AG04449 (cell line): ENCODE measurements at regions not wholly inside any gene's neighbourhood (a gene's known extent, or its start where the extent isn't known, plus 50 kb on each side); places are given as distances from the start of the nearest gene placed in this dataset.

Experiments used
- CTCF ChIA-PET: fragments of 350-600 bp; formaldehyde crosslinking; extraction: SDS; loops from one replicate; lab custom pipeline; 2021; ENCODE audit warnings: antibody characterized with exemption; lab: Yijun Ruan, JAX
- POLR2A ChIA-PET: fragments of 400-600, 350-600 bp; formaldehyde crosslinking; extraction: SDS; loops from one replicate; lab custom pipeline; 2020; ENCODE audit warnings: antibody characterized with exemption, inconsistent platforms; lab: Yijun Ruan, JAX
- DNase-seq: peaks from one replicate; pipeline ENCODE4 v3.0.0-alpha.2; 2010; ENCODE audit warnings: low read depth, low spot score
- H3K4me3 ChIP-seq: 2 replicates; pipeline ENCODE4 v1.5.1; 2011; ENCODE audit warnings: low read depth, mild to moderate bottlenecking, control low read depth, low read length
- CTCF ChIP-seq: IDR thresholded peaks from one replicate; pipeline ENCODE4 v1.5.1; 2011; ENCODE audit warnings: mild to moderate bottlenecking, moderate library complexity, low read length, control low read depth, inconsistent platforms; ENCODE audit not compliant: insufficient read depth; ENCODE audit errors: missing control alignments

DNA sequence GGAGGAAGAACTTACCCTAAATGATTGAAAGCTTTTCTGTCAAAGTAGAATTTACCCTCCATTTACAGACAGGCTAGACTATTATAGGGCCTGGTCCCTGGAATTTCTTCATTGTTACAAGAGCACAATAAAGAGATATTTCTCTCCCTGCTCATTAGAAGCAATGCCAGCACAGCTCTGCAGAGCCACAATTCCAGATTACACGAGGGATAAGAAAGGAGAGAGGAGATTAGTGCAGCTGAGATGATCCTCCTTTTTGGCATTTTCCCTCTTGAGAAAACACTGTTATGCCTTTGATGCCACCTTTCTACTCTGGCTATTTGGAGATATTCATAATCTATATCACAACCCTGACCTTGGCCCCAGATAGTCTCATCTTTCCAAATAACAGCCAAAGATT lies 1119.5 kb upstream of the TMPRSS15 start:
- ChIA-PET CTCF (no interaction called here), POLR2A (no interaction called here)
- H3K4me3 ChIP-seq = no peak overlapping the region
- DNase-seq = no peak
- no peak for TF ChIP-seq CTCF

DNA sequence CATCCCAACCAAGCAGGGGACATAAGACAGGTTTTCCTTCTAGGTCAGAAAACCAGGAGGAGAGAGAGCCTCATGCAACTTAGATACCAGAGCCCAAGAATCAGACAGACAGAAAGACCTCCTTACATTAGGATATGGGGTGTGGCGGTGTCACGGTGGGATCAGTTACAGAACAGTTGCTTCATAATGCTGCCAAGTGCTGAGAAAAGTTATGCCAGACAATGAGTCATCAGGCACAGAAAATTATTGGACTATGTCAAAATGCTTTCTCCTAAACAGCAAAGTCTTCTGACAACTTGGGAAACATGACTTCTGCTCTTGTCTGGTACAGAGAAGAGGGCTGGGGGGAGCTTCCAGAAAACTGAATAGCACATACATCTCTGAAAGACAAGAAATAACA lies 1120.2 kb upstream of the TMPRSS15 start:
- CTCF ChIA-PET = no interaction called here
- DNase-seq = no peak

DNA sequence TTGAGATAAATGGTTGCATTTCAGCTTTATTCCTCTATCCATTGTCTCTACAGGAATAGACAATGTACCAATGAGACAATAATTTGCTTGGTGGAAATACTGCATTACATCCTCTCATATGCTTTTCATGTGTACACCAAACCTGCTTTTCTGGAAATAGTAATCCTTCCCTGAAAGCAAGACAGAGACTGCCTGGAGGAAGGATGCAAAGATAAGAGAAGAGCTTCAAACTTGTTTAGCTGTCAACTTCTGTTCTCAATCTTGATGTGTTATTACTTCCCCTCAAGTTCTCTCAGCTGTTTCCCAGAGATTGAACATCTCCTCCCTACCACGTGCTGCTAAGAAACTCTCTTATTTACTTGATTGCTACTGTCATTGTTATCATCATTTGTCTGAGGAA lies 1125.4 kb upstream of the TMPRSS15 start:
- no peak for TF ChIP-seq CTCF
- H3K4me3 ChIP-seq = no peak overlapping the region
- DNase-seq = no peak
- CTCF ChIA-PET = no interaction called here
- POLR2A ChIA-PET = no interaction called here

More for the DNA sequence above, 1120.2 kb upstream of the TMPRSS15 start:
- H3K4me3 ChIP-seq = no peak overlapping the region
- POLR2A ChIA-PET = no interaction called here
- TF ChIP-seq CTCF = no peak

- H3K4me3 ChIP-seq = no peak overlapping the region
- ChIA-PET POLR2A (no interaction called here), CTCF (no interaction called here)
- no peak for DNase-seq
- TF ChIP-seq CTCF = no peak
Measured at GRCh38 chr21:19535356-19535755, 1131.8 kb upstream of the TMPRSS15 start.

DNA sequence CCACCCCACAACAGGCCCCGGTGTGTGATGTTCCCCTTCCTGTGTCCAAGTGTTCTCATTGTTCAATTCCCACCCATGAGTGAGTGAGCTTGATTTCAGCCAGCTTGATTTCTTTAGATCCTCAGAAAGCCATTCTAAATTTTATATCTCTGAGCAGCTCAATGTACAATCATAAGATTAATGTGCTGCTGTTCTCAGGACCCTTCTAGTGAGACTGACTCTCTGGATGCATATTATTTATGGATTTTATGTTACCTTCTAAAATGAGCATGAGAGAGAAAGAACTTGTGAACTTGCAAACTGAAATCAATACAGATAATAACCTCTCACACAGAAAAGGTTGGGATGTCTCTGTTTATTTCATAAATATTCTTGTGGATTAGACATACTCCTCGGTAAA lies 1133.5 kb upstream of the TMPRSS15 start:
- CTCF ChIA-PET = no interaction called here
- TF ChIP-seq CTCF = no peak
- no peak overlapping the region for H3K4me3 ChIP-seq

DNA sequence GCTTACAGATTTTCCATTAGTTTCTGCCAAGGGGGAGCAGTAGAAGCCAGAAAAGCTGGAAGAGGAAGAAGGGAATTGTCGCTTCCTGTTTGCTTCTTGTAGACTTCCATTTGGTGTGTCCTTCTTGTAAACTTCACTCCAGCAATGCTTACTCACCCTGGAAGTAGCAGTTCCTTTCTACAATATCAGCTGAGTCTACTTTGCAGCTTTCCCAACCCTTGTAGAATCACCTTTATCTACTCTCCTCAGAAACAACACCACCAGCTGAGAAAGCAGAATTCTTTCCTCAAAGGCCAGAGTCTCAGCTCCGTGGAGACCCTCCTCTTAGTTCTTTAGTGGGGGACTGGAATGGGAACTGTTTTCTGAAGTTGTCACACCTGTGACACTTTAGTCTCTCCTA lies 1136.7 kb upstream of the TMPRSS15 start:
- ChIA-PET CTCF (no interaction called here), POLR2A (no interaction called here)
- no peak for TF ChIP-seq CTCF
- no peak for DNase-seq
- no peak overlapping the region for H3K4me3 ChIP-seq

More for the DNA sequence above, 1133.5 kb upstream of the TMPRSS15 start:
- POLR2A ChIA-PET = no interaction called here
- no peak for DNase-seq
